HepG2 (cell line): ENCODE measurements at regions not wholly inside any gene's neighbourhood (a gene's known extent, or its start where the extent isn't known, plus 50 kb on each side); places are given as distances from the start of the nearest gene placed in this dataset.
"Not testable (repeated sequence)": the region's sequence is repeated elsewhere in the genome, so short reads cannot be mapped to it uniquely, and the experiment has no call there.

Experiments
- ATAC-seq: fragments of 200-7000 bp; cut with Tn5 transposase; 3 replicates; pipeline ENCODE4 v1.9.1; 2020; ENCODE audit warnings: mild to moderate bottlenecking, moderate library complexity
- BruUV-seq: library from RNA; stranded (reverse); fragments of 400-500 nt; replicated peaks from 2 replicates; lab custom pipeline; 2021; lab: Mats Ljungman, UMichigan
- CTCF ChIA-PET: fragments of 300-600 bp; formaldehyde crosslinking; extraction: SDS; loops from one replicate; lab custom pipeline; 2021; ENCODE audit warnings: low total read pairs, inconsistent platforms, low intra/inter-chr PET ratio; lab: Yijun Ruan, JAX
- POLR2A ChIA-PET: fragments of 350-600 bp; sonication (Branson Sonifier 250); formaldehyde crosslinking; loops from one replicate; lab custom pipeline; 2020; ENCODE audit warnings: antibody characterized with exemption, inconsistent platforms; lab: Yijun Ruan, JAX
- DNase-seq: peaks from one replicate; pipeline ENCODE4 v3.0.0-alpha.2; 2015; ENCODE audit warnings: low spot score
- FAIRE-seq: peaks from 3 replicates; lab custom pipeline; 2011; peaks lifted over from hg19 to GRCh38; lab: Jason Lieb, UNC
- H2AFZ ChIP-seq: one replicate; pipeline ENCODE4 v1.6.1; 2011; ENCODE audit warnings: low read length, inconsistent platforms
- H3K27ac ChIP-seq: fragments of 300-600 bp; 3 replicates; pipeline ENCODE4 v1.8.0; 2011; ENCODE audit warnings: mixed run types, mild to moderate bottlenecking, mixed read lengths, low read length, inconsistent platforms; ENCODE audit not compliant: insufficient read depth; ENCODE audit errors: extremely low read length
- H3K27me3 ChIP-seq, 2 experiments: fragments of 200-600 bp in 1 of 2; 2 replicates in 1 of 2; 3 replicates in 1 of 2; pipeline versions ENCODE4 v1.6.0 to v1.8.0; 2011; ENCODE audit warnings: low read length in 2 of 2, mild to moderate bottlenecking in 2 of 2, moderate library complexity in 2 of 2, inconsistent platforms in 1 of 2; ENCODE audit not compliant: insufficient read depth in 2 of 2, control insufficient read depth in 1 of 2
- H3K36me3 ChIP-seq, 2 experiments: fragments of 200-600 bp in 1 of 2; replicated peaks in 1 of 2; 2 replicates in 1 of 2; 3 replicates in 1 of 2; pipeline versions ENCODE4 v1.5.1 to v1.8.0; 2011; ENCODE audit warnings: low read length in 2 of 2, inconsistent platforms in 1 of 2; ENCODE audit not compliant: insufficient read depth in 2 of 2, control insufficient read depth in 1 of 2
- H3K4me1 ChIP-seq: 2 replicates; pipeline ENCODE4 v1.5.1; 2012; ENCODE audit warnings: low read length, inconsistent platforms; ENCODE audit not compliant: insufficient read depth
- H3K4me2 ChIP-seq: 2 replicates; pipeline ENCODE4 v1.6.0; 2011; ENCODE audit warnings: low read depth, low read length, inconsistent platforms
- H3K4me3 ChIP-seq, 3 experiments: fragments of 200-600 bp in 1 of 3; sonication (generic), shearing (Covaris generic) in 1 of 3; replicated peaks in 1 of 3; 2 replicates each; pipeline ENCODE4 v1.5.1; 2011 to 2016; ENCODE audit warnings: low read length in 3 of 3, inconsistent platforms in 2 of 3, low read depth in 2 of 3, mild to moderate bottlenecking in 2 of 3, control low read depth in 1 of 3, mixed read lengths in 1 of 3; ENCODE audit not compliant: insufficient read depth in 1 of 3
- H3K79me2 ChIP-seq: one replicate; pipeline ENCODE4 v1.6.1; 2011; ENCODE audit warnings: low read length, inconsistent platforms; ENCODE audit not compliant: insufficient read depth
- H3K9ac ChIP-seq: 2 replicates; pipeline ENCODE4 v1.6.0; 2011; ENCODE audit warnings: mild to moderate bottlenecking, low read depth, low read length, inconsistent platforms; ENCODE audit not compliant: insufficient read depth
- H3K9me3 ChIP-seq: 2 replicates; pipeline ENCODE4 v1.5.1; 2012; ENCODE audit warnings: mild to moderate bottlenecking, low read length
- H4K20me1 ChIP-seq: 2 replicates; pipeline ENCODE4 v1.6.0; 2011; ENCODE audit warnings: inconsistent platforms, mild to moderate bottlenecking, low read length, moderate library complexity; ENCODE audit not compliant: insufficient read depth
- ZBTB20 ChIP-seq: sonication (generic); formaldehyde crosslinking; IDR thresholded peaks from 2 replicates; pipeline ENCODE4 v1.8.1; 2023; ENCODE audit warnings: missing genetic modification reagents, low read depth, mild to moderate bottlenecking, borderline replicate concordance
- WGBS: methylation state at CpG from one replicate; pipeline ENCODE4 v1.1.6; 2017; ENCODE audit warnings: low lambda C conversion rate; 5-methylcytosine and 5-hydroxymethylcytosine counted together
- in situ Hi-C: cut with HindIII; loops from 2 replicates; pipeline ENCODE4 v1.10.0; 2017; ENCODE audit warnings: low pct_unique_long_range_greater_than_20kb; ENCODE audit not compliant: extremely low pct_ligation_motif_present
- intact Hi-C: fragments of 100-400 bp; cut with micrococcal nuclease; formaldehyde crosslinking; loops from one replicate; pipeline ENCODE4 v1.10.0; 2022; ENCODE audit not compliant: unreplicated experiment
- TF ChIP-seq, protein P1 (sequence below): sonication (generic); formaldehyde crosslinking; IDR thresholded peaks from 2 replicates; pipeline ENCODE4 v1.4.0; 2020; ENCODE audit warnings: missing genetic modification reagents, mild to moderate bottlenecking, borderline replicate concordance
- TF ChIP-seq, protein P2 (sequence below): sonication (generic); formaldehyde crosslinking; IDR thresholded peaks from 2 replicates; pipeline ENCODE4 v1.5.0; 2020; ENCODE audit warnings: mild to moderate bottlenecking, missing genetic modification reagents, moderate library complexity

- TF ChIP-seq, protein P1, sequence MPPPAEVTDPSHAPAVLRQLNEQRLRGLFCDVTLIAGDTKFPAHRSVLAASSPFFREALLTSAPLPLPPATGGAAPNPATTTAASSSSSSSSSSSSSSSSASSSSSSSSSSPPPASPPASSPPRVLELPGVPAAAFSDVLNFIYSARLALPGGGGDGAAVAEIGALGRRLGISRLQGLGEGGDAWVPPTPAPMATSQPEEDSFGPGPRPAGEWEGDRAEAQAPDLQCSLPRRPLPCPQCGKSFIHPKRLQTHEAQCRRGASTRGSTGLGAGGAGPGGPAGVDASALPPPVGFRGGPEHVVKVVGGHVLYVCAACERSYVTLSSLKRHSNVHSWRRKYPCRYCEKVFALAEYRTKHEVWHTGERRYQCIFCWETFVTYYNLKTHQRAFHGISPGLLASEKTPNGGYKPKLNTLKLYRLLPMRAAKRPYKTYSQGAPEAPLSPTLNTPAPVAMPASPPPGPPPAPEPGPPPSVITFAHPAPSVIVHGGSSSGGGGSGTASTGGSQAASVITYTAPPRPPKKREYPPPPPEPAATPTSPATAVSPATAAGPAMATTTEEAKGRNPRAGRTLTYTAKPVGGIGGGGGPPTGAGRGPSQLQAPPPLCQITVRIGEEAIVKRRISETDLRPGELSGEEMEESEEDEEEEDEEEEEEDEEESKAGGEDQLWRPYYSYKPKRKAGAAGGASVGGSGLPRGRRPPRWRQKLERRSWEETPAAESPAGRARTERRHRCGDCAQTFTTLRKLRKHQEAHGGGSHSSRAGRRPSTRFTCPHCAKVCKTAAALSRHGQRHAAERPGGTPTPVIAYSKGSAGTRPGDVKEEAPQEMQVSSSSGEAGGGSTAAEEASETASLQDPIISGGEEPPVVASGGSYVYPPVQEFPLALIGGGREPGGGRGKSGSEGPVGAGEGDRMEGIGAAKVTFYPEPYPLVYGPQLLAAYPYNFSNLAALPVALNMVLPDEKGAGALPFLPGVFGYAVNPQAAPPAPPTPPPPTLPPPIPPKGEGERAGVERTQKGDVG (CRISPR knock-in tag): no peak
- TF ChIP-seq ZBTB20 (CRISPR knock-in tag): no peak
- TF ChIP-seq, protein P2, sequence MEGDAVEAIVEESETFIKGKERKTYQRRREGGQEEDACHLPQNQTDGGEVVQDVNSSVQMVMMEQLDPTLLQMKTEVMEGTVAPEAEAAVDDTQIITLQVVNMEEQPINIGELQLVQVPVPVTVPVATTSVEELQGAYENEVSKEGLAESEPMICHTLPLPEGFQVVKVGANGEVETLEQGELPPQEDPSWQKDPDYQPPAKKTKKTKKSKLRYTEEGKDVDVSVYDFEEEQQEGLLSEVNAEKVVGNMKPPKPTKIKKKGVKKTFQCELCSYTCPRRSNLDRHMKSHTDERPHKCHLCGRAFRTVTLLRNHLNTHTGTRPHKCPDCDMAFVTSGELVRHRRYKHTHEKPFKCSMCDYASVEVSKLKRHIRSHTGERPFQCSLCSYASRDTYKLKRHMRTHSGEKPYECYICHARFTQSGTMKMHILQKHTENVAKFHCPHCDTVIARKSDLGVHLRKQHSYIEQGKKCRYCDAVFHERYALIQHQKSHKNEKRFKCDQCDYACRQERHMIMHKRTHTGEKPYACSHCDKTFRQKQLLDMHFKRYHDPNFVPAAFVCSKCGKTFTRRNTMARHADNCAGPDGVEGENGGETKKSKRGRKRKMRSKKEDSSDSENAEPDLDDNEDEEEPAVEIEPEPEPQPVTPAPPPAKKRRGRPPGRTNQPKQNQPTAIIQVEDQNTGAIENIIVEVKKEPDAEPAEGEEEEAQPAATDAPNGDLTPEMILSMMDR (CRISPR knock-in tag): peak; percentile 27; the same call in 1 of the 2 replicates
These were observed 95.7 kb downstream of the CDC42EP3 start (continued) for GRCh38 chr2:37575780-37576179.

DNA sequence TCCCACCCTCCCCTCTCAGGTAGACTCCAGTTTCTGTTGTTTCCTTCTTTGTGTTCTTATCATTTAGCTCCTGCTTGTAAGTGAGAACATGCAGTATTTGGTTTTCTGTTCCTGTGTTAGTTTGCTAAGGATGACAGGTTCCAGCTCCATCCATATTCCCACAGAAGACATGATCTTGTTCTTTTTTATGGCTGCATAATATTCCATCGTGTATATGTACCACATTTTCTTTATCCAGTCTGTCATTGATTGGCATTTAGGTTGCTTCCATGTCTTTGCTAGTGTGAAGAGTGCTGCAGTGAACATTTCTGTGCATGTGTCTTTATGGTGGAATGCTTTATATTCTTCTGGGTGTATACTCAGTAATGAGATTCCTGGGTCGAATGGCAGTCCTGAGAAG, 95.2 kb downstream of the CDC42EP3 start:
- H3K9me3 ChIP-seq, H4K20me1 ChIP-seq, POLR2A ChIA-PET, FAIRE-seq, BruUV-seq, H3K79me2 ChIP-seq, H3K9ac ChIP-seq, H3K27me3 ChIP-seq, H2AFZ ChIP-seq, H3K4me3 ChIP-seq, H3K4me2 ChIP-seq, DNase-seq, CTCF ChIA-PET, ATAC-seq, in situ Hi-C loops, H3K36me3 ChIP-seq, intact Hi-C loops, H3K4me1 ChIP-seq, H3K27ac ChIP-seq: not testable (repeated sequence)
- WGBS: 0% methylated on average over 2 of the region's 2 CpGs
